ENCODE measurements at regions not wholly inside any gene's neighbourhood (a gene's known extent, or its start where the extent isn't known, plus 50 kb on each side); places are given as distances from the start of the nearest gene placed in this dataset.

GRCh38 chr7:41187322-41187721, 515.6 kb downstream of the INHBA start:
- H3K27ac Mint-ChIP-seq, result no peak overlapping the region
- no peak overlapping the region for H3K4me3 Mint-ChIP-seq
- ChIA-PET CTCF (no interaction called here), POLR2A (no interaction called here)
- ATAC-seq (ENCODE audit: low read depth) (no peak), DNase-seq (no peak)
- TF ChIP-seq CTCF (IDR thresholded peaks at IDR 0.05), result no peak
- H3K4me1 Mint-ChIP-seq, result no peaks in the 10 kb centered on the region
- H3K36me3 Mint-ChIP-seq (ENCODE audit: low read depth), result no peaks in the 10 kb centered on the region
- intact Hi-C loops (cut with micrococcal nuclease), result no loop called here
- H3K27me3 Mint-ChIP-seq, result no peaks in the 10 kb centered on the region
- H3K9me3 Mint-ChIP-seq, result no peaks in the 10 kb centered on the region

- no peak overlapping the region for H3K27ac Mint-ChIP-seq
- POLR2A ChIA-PET, result no interaction called here
- DNase-seq (no peak), ATAC-seq (ENCODE audit: low read depth) (no peak)
- no peak for TF ChIP-seq CTCF (IDR thresholded peaks at IDR 0.05)
- no peaks in the 10 kb centered on the region for H3K9me3 Mint-ChIP-seq
- no peaks in the 10 kb centered on the region for H3K4me1 Mint-ChIP-seq
- H3K4me3 Mint-ChIP-seq, result no peak overlapping the region
- intact Hi-C loops (cut with micrococcal nuclease), result no loop called here
- CTCF ChIA-PET, result no interaction called here
- H3K36me3 Mint-ChIP-seq (ENCODE audit: low read depth), result no peaks in the 10 kb centered on the region
- H3K27me3 Mint-ChIP-seq, result no peaks in the 10 kb centered on the region
Observed at GRCh38 chr7:41185851-41186250, 517.0 kb downstream of the INHBA start.

- H3K27me3 Mint-ChIP-seq, result no peaks in the 10 kb centered on the region
- no peak for TF ChIP-seq CTCF (IDR thresholded peaks at IDR 0.05)
- H3K27ac Mint-ChIP-seq, result no peak overlapping the region
- no peaks in the 10 kb centered on the region for H3K36me3 Mint-ChIP-seq (ENCODE audit: low read depth)
- ATAC-seq (ENCODE audit: low read depth) (no peak), DNase-seq (no peak)
- H3K9me3 Mint-ChIP-seq, result no peaks in the 10 kb centered on the region
- ChIA-PET POLR2A (no interaction called here), CTCF (no interaction called here)
- intact Hi-C loops (cut with micrococcal nuclease), result no loop called here
- no peaks in the 10 kb centered on the region for H3K4me1 Mint-ChIP-seq
- no peak overlapping the region for H3K4me3 Mint-ChIP-seq
Observed at GRCh38 chr7:41183741-41184140, 519.1 kb downstream of the INHBA start.

GRCh38 chr7:41182782-41183181, 520.1 kb downstream of the INHBA start:
- ATAC-seq (ENCODE audit: low read depth) (no peak), DNase-seq (no peak)
- H3K27me3 Mint-ChIP-seq, result no peaks in the 10 kb centered on the region
- no peak overlapping the region for H3K27ac Mint-ChIP-seq
- intact Hi-C loops (cut with micrococcal nuclease), result no loop called here
- H3K4me3 Mint-ChIP-seq, result no peak overlapping the region
- ChIA-PET POLR2A (interaction anchor here (0.7 kb wide), 1 partner anchor 167 kb away, joined by 13 read pairs; no protein-coding TSS in a partner anchor), CTCF (no interaction called here)
- H3K36me3 Mint-ChIP-seq (ENCODE audit: low read depth), result no peaks in the 10 kb centered on the region
- H3K4me1 Mint-ChIP-seq, result no peaks in the 10 kb centered on the region
- H3K9me3 Mint-ChIP-seq, result no peaks in the 10 kb centered on the region
- TF ChIP-seq CTCF (IDR thresholded peaks at IDR 0.05), result no peak

GRCh38 chr7:41175435-41175834, 527.5 kb downstream of the INHBA start:
- Mint-ChIP-seq H3K4me3 (no peak overlapping the region), H3K9me3 (no peaks in the 10 kb centered on the region), H3K4me1 (no peaks in the 10 kb centered on the region), H3K27ac (no peak overlapping the region), H3K36me3 (ENCODE audit: low read depth) (no peaks in the 10 kb centered on the region), H3K27me3 (no peaks in the 10 kb centered on the region)
- ChIA-PET CTCF (no interaction called here), POLR2A (no interaction called here)
- ATAC-seq (ENCODE audit: low read depth), result no peak
- TF ChIP-seq CTCF (IDR thresholded peaks at IDR 0.05), result no peak
- no peak for DNase-seq
- intact Hi-C loops (cut with micrococcal nuclease), result no loop called here
